ENCODE measurements at regions not wholly inside any gene's neighbourhood (a gene's known extent, or its start where the extent isn't known, plus 50 kb on each side); places are given as distances from the start of the nearest gene placed in this dataset.
"Not testable (repeated sequence)": the region's sequence is repeated elsewhere in the genome, so short reads cannot be mapped to it uniquely, and the experiment has no call there.

DNA sequence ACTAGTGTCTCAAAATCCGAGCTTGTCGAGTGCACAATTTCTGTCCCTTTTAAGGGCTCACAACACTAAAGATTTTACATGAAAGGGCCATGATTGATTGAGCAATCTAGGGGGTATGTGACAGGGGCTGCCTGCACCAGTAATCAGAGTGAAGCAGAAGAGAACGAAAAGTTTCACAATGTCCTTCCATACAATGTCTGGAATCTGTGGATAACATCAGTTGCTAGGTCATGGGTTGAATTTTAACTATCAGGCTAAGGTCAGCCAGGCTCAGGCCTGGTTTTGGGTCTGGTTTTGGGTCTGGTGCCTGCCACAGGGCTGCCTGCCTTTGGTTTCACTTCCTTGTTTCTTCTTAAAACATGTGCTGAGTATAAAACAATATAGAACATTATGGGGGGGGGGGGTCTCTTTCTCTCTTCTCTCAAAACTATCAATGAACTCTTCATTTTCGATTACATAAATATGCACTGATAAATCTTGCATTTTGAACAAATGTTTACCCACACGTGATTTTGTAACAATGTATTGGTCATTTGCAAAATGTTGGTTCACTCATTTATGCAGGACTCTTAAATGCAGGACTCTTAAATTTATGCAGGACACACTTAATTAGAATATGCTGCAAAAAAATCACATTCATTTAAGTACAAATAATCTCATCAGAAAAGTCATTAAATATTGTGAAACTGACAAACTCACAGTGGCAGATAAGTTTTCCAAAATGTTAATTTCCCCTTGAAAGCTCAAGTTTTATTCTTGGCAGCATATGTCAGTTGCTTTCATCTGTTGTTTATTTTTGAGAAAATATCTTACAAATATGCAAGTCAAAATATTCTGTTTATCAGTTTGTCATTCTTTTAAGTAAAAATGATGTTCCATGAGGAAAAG lies 290.5 kb upstream of the KYNU start:
- DNase-seq (ENCODE audit: low spot score in 2 of 2) (no peak), FAIRE-seq (no peak)

DNA sequence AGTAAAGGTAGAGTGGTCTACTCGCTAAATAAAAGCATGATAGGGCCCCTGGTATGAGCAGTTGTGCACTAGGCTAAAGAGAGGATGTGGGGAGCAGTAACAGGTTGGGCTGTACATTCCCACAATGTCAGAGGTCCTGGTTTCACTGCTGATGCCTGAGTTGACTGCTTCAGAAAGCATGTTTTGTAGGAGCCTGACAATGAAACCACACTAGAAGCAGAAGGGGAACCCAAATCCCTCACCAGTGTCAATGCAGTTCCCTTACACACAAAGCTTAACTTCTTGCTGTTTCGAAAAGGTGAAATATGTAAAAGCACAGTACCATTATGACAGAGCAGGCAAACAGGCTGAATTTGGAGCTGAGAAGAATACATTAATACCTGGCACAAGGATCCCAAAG lies 291.7 kb upstream of the KYNU start:
- DNase-seq (ENCODE audit: low spot score in 2 of 2) (no peak), FAIRE-seq (no peak)

DNA sequence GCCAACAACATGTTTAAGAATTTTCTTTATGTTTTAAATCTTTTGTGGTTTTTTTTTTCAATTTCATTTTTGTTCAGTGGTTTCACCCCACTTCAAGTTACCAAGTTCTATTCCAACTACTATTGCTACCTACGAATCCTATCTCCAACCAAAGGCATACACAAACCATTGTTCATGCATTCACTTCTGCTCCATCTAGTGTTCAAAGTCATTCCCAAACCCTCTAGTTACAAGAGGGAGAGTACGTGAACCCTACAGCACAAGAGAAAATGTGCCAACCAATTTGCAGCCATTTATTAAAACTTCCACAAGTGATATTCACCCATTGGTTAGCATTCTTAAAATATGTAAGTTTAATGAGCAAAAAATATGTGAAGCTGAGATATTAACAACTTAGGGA lies 295.1 kb upstream of the KYNU start:
- FAIRE-seq (no peak), DNase-seq (ENCODE audit: low spot score in 2 of 2) (no peak)

DNA sequence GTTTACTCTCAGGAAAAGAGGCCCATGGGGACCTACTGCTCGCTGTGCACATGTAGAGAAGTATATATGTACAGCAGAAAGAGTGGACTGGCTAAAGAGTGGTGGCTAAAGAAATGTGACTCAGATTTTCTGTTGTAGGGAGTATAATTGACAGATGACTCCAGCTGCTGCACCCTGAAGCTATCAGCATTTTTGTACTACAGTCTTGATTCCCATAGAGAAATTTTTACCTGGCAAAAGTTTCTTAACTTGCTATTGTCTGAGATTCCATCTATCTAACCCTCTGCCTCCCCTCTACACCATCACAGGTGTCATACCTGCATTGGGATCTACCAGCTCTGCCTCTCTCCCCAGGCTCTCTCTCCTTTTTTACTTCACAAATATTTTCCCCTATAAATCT lies 296.0 kb upstream of the KYNU start:
- DNase-seq (ENCODE audit: low spot score in 2 of 2) (no peak), FAIRE-seq (no peak)

DNA sequence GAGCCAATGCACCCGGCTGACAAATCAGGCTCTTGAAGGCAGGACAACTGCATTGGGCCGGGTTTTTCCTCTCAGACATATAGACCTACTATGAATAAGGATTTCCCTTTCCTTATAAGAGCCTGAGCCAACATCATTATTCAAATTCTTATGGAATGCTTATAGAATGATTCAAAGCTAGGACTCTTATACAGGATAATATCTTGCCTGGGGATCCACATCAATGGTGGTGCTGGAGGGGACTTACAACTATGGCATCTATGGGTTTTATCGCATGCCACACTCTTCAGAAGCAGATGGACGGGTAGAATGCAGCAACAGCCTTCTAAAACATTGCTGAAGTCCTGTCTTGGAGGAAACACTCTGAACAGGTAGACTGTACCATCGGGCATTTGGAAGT lies 296.8 kb upstream of the KYNU start:
- no peak for FAIRE-seq
- no peak for DNase-seq (ENCODE audit: low spot score in 2 of 2)

DNA sequence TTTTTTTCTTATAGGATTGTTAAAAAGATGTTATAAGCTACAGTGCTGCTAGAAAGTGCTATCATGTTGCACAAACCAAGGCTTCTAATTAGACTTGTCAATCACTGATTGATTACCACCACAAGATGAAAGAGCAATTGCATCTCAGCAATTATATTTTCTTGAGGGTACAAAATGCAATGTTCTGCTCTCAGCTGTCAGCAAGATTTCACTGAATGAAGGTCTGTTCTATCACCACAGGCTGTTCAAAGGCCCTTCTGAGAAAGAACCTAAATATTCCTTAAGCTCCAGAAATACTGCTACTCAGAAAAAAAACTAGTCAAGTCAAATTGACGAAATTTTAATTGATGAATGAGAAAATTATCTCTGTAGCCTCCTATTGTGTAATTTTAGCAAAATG lies 301.9 kb upstream of the KYNU start:
- DNase-seq (ENCODE audit: low spot score in 2 of 2) = no peak
- no peak for FAIRE-seq

DNA sequence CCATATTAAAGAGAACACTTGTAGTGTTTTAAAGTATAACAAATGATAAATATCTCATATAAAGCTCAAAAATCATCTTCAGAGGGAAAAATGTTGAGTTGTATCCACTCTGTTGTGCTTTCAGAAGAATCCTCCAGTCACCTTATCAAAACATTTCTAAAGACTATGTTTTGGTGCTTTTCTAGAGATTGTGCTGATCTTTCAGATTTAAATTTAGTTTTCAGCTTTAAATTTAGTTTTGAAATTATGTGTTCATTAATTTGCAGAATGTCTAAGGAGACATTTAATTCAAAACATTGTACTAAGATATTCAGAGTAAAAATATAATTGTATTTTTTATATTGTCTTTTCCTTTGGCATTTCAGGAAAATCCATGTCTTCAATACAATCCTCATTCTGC lies 303.1 kb upstream of the KYNU start:
- FAIRE-seq (no peak), DNase-seq (ENCODE audit: low spot score in 2 of 2) (no peak)

DNA sequence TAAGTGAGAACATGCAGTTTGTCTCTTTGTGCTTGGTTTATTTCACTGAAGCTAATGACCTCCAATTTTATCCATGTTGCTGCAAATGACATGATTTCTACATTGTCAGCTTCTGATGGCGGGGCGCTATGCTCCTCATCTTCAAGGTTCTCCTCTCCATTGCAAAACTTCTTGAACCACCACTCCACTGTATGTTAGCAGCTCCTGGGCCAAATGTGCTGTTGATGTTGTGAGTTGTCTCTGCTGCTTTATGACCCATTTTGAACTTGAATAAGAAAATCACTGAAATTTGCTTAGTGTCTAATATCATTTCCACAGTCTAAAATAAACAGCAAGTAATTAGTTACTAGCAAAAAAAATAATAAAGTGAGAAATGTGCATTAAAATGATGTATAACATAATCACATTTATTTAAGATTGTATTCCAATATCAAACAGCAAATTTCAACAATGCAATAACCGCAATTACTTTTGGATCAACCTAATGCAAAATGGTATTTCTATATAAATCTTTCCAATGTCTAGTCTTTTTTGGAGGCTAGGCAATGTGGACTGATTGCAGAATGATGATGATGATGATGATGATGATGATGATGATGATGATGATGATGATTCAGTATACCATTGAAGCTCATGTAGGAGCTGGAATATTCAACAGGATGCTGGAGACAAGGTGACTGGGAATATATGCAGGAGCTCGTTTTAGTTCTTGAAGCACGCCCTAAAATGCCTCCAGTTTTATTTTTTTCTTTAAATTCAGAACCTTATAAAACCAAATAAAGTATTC lies 304.9 kb upstream of the KYNU start:
- DNase-seq (ENCODE audit: low spot score in 2 of 2) (no peak), FAIRE-seq (no peak)

DNA sequence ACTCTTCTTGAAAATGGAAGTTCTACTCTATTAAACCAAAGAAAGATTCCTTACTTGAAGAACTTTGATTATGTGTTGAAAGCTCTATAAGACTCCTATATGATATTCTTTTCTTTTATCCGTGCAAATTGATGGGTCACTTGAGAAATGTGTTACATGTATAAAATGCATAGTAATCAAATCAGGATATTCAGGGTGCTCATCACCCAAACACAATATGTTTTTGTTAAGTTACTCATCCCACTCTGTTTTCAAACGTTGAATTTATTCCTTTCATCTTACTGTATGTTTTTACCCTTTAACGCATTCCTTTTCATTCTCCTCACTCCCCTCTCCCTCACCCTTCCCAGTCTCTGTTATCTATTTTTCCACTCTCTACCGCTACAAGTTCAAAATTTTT lies 305.5 kb upstream of the KYNU start:
- no peak for DNase-seq (ENCODE audit: low spot score in 2 of 2)
- FAIRE-seq = no peak

DNA sequence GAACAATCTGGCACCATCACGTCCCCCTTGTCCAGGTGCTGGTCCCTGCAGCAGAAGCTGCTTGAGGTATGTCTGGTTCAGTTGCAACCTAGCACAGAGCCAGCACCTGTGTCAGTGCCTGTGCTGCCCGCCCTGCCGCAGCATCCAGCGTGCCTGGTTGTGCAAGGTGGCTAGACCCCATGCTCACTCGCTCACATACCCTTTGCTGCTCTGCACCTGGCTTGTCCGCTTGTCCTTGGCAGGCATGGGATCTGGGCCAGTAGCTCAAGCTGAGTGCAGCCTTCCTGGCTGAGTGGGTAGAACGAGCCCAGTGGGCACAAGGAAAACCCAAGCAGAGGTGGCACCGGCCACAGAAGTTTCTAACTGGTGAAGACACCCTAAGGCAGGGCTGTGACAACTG lies 314.6 kb upstream of the KYNU start:
- FAIRE-seq = no peak
- DNase-seq (ENCODE audit: low spot score in 2 of 2) = no peak

DNA sequence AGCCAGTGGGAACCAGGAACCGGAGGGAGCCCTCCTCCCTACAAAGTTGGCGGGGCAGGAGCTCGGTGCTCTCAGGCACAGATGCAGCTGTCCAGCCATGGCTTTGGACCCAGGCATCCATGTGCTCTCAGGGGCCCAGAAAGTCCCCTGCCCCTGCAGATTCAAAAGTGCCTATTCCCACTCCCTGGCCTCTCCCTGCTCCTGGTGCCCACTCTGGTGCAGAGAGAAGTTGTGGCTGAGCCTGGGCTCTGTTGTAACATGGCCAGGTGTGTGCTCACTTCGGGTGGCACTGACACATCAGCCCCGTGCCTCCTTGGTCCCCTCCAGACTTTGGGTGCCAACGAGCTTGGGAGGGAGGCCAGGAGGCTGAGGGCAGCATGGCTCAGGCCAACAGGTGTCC lies 315.8 kb upstream of the KYNU start:
- no peak for FAIRE-seq
- no peak for DNase-seq (ENCODE audit: low spot score in 2 of 2)

DNA sequence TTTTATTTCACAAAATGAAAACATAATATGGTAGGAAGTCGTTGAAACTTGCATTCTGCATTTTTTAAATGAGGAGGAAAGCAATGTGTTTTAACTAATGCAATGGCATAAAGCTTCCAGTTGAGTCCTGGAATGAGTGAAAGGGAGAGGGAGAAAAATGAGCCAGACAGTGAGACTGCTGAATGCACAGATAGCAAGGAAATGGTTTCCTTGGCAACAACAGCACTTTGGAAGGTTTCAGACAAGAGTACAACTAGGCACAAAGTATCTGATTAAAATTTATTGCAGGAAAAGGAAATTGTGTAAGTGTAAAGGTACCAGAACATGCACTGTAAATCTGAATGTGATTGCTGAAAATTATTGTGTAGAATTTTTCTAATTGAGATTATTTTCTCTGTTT lies 320.1 kb upstream of the KYNU start:
- no peak for DNase-seq (ENCODE audit: low spot score in 2 of 2)
- FAIRE-seq = no peak

DNA sequence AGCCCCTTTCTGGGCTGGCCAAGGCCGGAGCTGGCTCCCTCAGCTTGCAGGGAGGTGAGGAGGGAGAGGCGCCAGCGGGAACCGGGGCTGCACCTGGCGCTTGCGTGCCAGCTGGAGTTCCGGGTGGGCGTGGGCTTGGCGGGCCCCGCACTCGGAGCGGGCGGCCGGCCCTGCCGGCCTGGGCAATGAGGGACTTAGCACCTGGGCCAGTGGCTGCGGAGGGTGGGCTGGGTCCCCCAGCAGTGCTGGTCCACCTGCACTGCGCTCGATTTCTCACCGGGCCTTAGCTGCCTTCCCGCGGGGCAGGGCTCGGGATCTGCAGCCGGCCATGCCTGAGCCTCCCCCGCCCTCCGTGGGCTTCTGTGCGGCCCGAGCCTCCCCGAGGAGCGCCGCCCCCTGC lies 331.5 kb upstream of the KYNU start:
- not testable (repeated sequence) for DNase-seq (ENCODE audit: low spot score in 2 of 2); FAIRE-seq

DNA sequence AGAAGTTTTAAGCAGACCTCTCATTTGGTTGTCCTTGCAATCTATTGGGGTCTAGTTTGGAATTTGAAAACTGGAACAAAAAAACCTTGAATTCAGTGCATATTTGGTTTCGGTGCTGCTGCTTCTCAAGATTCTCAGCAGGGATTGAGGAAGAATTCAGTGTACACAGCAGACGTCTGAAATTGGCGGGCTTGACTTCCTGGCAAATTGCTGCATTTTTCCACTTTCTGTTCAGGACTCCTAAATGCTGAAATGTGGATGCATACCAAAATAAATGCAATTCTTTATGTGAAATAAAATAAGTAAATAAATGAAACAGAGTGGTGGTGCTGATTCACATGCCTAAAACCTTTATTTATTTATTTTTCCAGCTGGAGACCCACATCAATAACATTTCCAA lies 332.4 kb upstream of the KYNU start:
- DNase-seq (ENCODE audit: low spot score in 2 of 2) (no peak), FAIRE-seq (no peak)

DNA sequence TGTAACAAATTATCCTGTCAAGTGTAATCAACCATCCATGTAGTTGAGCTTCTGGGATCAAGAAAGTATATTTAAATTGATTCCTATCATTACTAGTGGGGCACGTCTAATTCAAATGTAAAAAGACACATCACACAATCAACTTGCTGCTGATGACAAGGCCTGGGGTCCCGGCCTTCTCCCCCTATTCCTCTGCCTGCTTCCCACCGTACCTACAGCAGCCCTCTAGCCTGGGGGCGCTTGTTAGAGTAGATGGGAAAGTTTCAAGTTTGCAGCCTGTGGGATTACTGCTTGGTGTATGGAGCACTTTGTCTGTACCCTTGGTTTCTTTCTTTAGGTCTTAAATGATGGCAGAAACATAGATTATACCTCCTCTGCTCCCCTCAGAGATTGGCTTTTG lies 333.3 kb upstream of the KYNU start:
- DNase-seq (ENCODE audit: low spot score in 2 of 2) (no peak), FAIRE-seq (no peak)

DNA sequence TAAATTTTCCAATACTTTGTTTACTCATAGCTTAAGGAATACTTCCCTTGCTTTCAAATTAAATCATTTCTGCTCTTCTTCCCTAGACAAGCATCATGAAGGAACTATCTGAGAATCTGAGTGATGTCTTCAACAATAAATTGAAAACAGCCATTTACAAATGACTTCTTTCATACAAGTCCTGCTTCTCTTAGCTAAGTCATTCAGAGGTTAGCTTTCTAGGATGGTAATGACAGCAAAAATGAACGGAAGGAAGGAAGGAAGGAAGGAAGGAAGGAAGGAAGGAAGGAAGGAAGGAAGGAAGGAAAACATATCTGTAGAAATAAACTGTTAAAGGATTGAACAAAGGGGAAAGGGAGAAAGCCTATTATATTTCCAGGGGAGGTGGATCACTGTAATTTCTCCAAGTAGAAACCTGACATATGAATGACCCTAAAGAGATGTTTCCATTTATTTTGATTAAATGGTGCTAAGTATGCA lies 335.0 kb upstream of the KYNU start:
- DNase-seq (ENCODE audit: low spot score in 2 of 2) (no peak), FAIRE-seq (no peak)

DNA sequence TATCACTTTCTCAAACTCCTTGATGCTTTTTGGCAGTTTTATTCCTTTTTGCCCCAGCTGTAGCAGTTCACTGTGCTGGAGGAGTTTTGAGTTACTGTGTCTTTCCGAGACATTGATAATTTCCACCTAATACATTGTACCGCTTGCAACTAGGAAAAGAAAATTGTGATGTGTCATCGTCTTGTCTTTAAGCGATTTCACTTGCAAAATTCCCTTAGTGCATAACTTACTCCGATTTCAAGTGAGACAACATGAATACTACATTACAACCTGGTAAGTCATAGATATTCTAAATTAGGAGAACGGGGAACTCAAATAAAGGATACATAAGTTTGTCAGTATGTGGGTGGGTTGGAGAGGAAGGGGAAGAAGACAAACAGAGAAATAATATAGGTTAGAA lies 340.5 kb upstream of the KYNU start:
- DNase-seq (ENCODE audit: low spot score in 2 of 2) (no peak), FAIRE-seq (no peak)

DNA sequence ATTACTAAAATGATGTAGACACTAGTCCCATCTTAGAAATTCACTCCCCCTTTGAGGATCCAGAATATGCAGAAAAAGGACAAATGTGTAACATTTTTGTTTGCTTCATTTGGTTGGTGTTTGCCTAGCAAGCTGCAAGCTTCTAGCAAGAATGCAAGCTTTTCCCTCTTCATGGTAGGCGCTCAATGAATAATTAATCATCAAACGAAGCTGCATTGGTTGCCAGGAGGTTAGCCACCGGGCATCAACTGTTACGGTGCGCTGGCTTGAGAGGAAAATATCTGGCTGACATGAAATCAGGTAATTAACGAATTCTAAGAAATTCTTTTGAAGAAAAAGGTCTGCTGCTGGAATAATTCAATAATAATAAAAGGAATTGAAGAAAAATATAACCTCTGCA lies 341.0 kb upstream of the KYNU start:
- FAIRE-seq = no peak

DNA sequence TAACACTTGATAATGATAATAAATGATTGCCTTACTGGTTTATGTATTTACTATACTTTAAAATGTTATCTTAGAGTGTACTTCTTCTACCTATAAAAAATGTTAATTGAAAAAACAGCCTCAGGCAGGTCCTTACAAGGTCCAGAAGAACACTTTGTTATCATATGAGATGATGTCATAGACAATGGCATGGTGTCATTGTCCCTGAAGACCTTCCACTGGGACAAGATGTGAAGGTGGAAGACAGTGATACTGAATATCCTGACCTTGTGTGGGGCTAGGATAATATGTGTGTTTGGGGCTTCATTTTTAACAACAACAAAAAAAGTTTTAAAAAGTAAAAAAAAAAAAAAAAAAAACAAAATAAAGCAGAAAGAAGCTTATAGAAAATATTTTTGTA lies 342.2 kb upstream of the KYNU start:
- FAIRE-seq (peak; percentile 74), DNase-seq (ENCODE audit: low spot score in 2 of 2) (no peak)

More for the DNA sequence above, 341.0 kb upstream of the KYNU start:
- no peak for DNase-seq (ENCODE audit: low spot score in 2 of 2)

DNA sequence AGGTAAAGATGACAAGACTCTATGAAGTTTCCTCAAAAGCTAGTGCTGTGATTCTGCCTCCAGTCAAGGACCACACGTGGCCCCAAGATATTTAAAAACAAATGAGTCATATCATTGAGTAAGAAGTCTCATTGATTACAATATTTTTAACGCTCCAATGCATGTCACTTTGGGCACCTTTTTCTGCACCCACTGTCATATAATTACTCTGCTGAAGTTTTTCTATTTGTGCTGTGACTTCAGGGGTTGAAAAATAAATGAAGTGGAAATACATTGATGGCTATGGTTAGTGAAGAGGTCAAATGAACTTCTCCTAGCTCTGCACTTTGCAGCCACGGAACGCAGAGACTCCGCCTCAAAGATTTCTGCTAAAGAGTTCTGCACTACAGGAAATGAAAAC lies 344.3 kb upstream of the KYNU start:
- no peak for DNase-seq (ENCODE audit: low spot score in 2 of 2)
- FAIRE-seq = no peak

DNA sequence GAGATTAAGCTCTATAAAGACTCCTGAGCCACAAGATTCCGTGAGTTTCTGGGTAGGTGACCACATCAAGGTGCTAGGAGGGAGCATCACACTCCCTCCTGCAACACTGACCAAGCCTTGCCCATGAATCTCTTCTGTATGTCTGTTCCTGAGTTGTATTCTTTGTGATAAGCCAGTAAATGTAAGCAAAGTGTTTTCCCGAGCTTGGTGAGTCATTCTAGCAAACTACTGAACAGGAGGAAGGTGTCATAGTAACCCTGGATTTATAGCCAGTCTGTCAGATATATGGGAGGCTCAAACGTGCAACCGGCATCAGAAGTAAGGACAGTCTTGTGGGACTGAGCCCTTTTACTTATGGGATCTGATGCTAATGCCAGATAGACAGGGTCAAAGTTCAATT lies 346.1 kb upstream of the KYNU start:
- DNase-seq (ENCODE audit: low spot score in 2 of 2) (no peak), FAIRE-seq (no peak)

DNA sequence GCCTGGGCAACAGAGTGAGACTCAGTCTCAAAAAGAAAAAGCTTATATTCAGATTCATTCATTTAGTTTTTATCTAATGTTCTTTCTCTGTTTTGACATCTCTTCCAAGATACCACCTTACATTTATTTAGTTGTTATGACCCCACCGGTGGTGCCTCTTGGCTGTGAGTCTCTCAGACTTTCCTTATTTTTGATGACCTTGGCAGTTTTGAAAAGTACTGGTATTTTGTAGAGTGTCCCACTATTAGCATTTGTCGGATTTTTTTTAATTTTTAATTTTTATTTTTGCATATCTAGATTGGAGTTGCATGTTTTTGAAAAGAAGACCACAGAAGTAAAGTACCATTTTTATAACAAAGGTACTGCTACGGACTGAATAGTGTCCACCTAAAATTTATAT lies 351.7 kb upstream of the KYNU start:
- DNase-seq (ENCODE audit: low spot score in 2 of 2) (no peak), FAIRE-seq (no peak)

Data from frontal cortex (tissue), 3 donors.